Ovary (tissue), 7 donors: ENCODE measurements at regions not wholly inside any gene's neighbourhood (a gene's known extent, or its start where the extent isn't known, plus 50 kb on each side); places are given as distances from the start of the nearest gene placed in this dataset.

ENCODE experiments used
- DNase-seq, 5 donors: peaks; one replicate each; pipeline ENCODE4 v3.0.0-alpha.2; 2019 to 2020
- H3K27ac ChIP-seq, 2 donors: fragments of 200-600 bp; one replicate each; pipeline versions ENCODE4 v1.5.1 to v1.8.0; 2019 to 2022
- H3K27me3 ChIP-seq: fragments of 200-600 bp; one replicate; pipeline ENCODE4 v1.8.0; 2022
- H3K36me3 ChIP-seq: fragments of 200-600 bp; sonication (generic); one replicate; pipeline ENCODE4 v1.5.1; 2019
- H3K4me1 ChIP-seq: one replicate; pipeline ENCODE4 v1.8.1; 2013; ENCODE audit warnings: mild to moderate bottlenecking, moderate library complexity; ENCODE audit not compliant: insufficient read depth
- H3K4me3 ChIP-seq: fragments of 200-600 bp; sonication (generic); one replicate; pipeline ENCODE4 v1.5.1; 2017
- H3K9me3 ChIP-seq, 2 donors: fragments of 200-600 bp in 1 of 2; sonication (generic) in 1 of 2; one replicate each; pipeline versions ENCODE4 v1.5.1 to v1.8.1; 2013 to 2019; ENCODE audit warnings: mild to moderate bottlenecking in 1 of 2, moderate library complexity in 1 of 2
- CTCF ChIP-seq, 3 donors: fragments of 450-650 bp in 2 of 3; fragments of 200-600 bp in 1 of 3; IDR thresholded peaks; one replicate each; pipeline versions ENCODE4 v1.5.1 to v1.8.0; 2016 to 2022; ENCODE audit warnings: antibody characterized with exemption in 3 of 3, mild to moderate bottlenecking in 1 of 3
- EP300 ChIP-seq: sonication (generic); formaldehyde crosslinking; IDR thresholded peaks from one replicate; pipeline ENCODE4 v1.6.1; 2017; ENCODE audit warnings: antibody characterized with exemption
- POLR2A ChIP-seq: fragments of 450-650 bp; IDR thresholded peaks from one replicate; pipeline ENCODE4 v1.6.1; 2017; ENCODE audit warnings: antibody characterized with exemption, mild to moderate bottlenecking, moderate library complexity
- WGBS, 3 donors: extraction: QIAGEN DNeasy Blood & Tissue Kit in 1 of 3; methylation state at CpG; one replicate each; pipeline versions ENCODE4 v1.1.5 to v1.1.7; 2013 to 2017; 5-methylcytosine and 5-hydroxymethylcytosine counted together
- intact Hi-C, 4 donors: fragments of 100-400 bp; cut with DNase I; formaldehyde crosslinking; loops; one replicate each; pipeline versions ENCODE4 v1.11.0 to v1.15.1; 2022 to 2023
- donor health status: DM: no; HTN: no; CAD: no; lungs with moderate emphysema.
- donor health status: DM: no; HTN: no; CAD: no.
- donor health status: Bipolar disorder and iron deficiency.
- donor health status: DM: no; HTN: no; CAD: no.
- donor health status: DM: yes; HTN: yes; CAD: no.

DNA sequence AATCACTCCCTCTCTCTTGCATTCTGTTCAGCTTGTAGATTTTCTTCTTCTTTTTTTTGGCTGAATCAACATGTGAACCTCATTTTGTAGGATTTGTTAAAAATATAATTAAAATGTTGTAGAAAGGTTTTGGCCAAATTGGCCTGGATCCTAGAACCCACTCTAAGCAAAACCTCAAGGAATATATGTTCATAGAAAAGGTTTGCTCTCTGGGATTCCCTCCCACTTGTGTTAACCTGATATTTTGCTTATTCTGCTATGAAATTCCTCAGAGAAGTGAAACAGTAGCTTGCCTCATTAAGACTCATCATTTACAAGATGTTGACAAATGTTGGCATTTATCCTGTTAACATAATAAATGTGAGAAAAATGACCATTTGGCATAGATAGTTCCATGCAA lies 456.7 kb downstream of the TMEM182 start:
- Histone ChIP-seq H3K4me3 (no peak overlapping the region), H3K4me1 (no peaks in the 10 kb centered on the region), H3K27me3 (no peaks in the 10 kb centered on the region), H3K9me3 (no peaks in the 10 kb centered on the region), H3K27ac (no peak overlapping the region), H3K36me3 (no peaks in the 10 kb centered on the region)
- DNase-seq: no peak
- TF ChIP-seq POLR2A (no peak), EP300 (no peak), CTCF (IDR thresholded peaks at IDR 0.05) (no peak)
- intact Hi-C loops: no loop called here

- TF ChIP-seq CTCF (IDR thresholded peaks at IDR 0.05) (no peak), EP300 (no peak), POLR2A (no peak)
- intact Hi-C loops: no loop called here
- Histone ChIP-seq H3K36me3 (no peaks in the 10 kb centered on the region), H3K9me3 (no peaks in the 10 kb centered on the region), H3K4me3 (no peak overlapping the region), H3K27me3 (no peaks in the 10 kb centered on the region), H3K4me1 (no peaks in the 10 kb centered on the region), H3K27ac (no peak overlapping the region)
- WGBS, 3 donors: 70 to 83% (median 72%) methylated on average over 1 of the region's 1 CpG
- DNase-seq: no peak
Measured at GRCh38 chr2:103219398-103219797, 457.6 kb downstream of the TMEM182 start.

- DNase-seq: no peak
- H3K27me3 ChIP-seq: no peaks in the 10 kb centered on the region
- intact Hi-C loops: no loop called here
- H3K9me3 ChIP-seq: no peaks in the 10 kb centered on the region
- H3K4me3 ChIP-seq: no peak overlapping the region
- no peak overlapping the region for H3K27ac ChIP-seq
- H3K4me1 ChIP-seq: no peaks in the 10 kb centered on the region
- TF ChIP-seq EP300: no peak
- no peak for TF ChIP-seq CTCF (IDR thresholded peaks at IDR 0.05)
- TF ChIP-seq POLR2A: no peak
- H3K36me3 ChIP-seq: no peaks in the 10 kb centered on the region
Measured at GRCh38 chr2:103222969-103223368, 461.1 kb downstream of the TMEM182 start.

DNA sequence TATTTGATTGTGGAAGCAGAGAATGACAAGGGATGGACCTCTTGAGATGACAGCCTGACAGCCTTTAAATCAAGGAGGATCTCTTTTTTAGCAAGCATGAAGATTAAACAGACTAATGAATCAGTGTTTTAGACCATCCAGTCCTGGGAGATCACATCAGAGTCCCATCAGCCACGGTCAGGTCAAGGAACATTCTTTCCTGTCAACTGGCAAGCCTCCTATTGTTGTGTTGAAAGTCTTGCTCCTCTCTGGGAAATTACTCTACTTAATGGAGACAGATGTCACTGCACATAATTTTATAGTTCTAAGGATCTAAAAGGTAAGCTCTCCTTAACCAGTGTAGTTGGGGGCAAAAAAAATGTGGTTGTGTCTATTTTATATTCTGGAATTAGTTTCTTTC lies 469.0 kb downstream of the TMEM182 start:
- no peaks in the 10 kb centered on the region for H3K36me3 ChIP-seq
- no peak overlapping the region for H3K27ac ChIP-seq
- no peaks in the 10 kb centered on the region for H3K27me3 ChIP-seq
- no peaks in the 10 kb centered on the region for H3K4me1 ChIP-seq
- H3K9me3 ChIP-seq: no peaks in the 10 kb centered on the region
- intact Hi-C loops: no loop called here
- no peak overlapping the region for H3K4me3 ChIP-seq
- no peak for DNase-seq
- 3 to 7% (median 6%) methylated on average over 1 of the region's 1 CpG for WGBS, 3 donors
- no peak for TF ChIP-seq CTCF (IDR thresholded peaks at IDR 0.05)
- TF ChIP-seq EP300: no peak

- no peak for DNase-seq
- WGBS, 3 donors: 79 to 86% (median 81%) methylated on average over 4 of the region's 4 CpGs
- intact Hi-C loops: no loop called here
- Histone ChIP-seq H3K27me3 (no peaks in the 10 kb centered on the region), H3K9me3 (no peaks in the 10 kb centered on the region), H3K27ac (no peak overlapping the region), H3K36me3 (no peaks in the 10 kb centered on the region), H3K4me1 (no peaks in the 10 kb centered on the region), H3K4me3 (no peak overlapping the region)
- TF ChIP-seq POLR2A: no peak
- TF ChIP-seq EP300: no peak
- no peak for TF ChIP-seq CTCF (IDR thresholded peaks at IDR 0.05)
Measured at GRCh38 chr2:103232865-103233264, 471.0 kb downstream of the TMEM182 start.
